Keratinocyte (primary cell): ENCODE measurements at regions not wholly inside any gene's neighbourhood (a gene's known extent, or its start where the extent isn't known, plus 50 kb on each side); places are given as distances from the start of the nearest gene placed in this dataset.

Experiments
- DNase-seq: peaks from one replicate; pipeline ENCODE4 v3.0.0-alpha.2; 2011; ENCODE audit warnings: low read depth, missing footprints, low spot score
- FAIRE-seq: peaks from 2 replicates; lab custom pipeline; 2011; peaks lifted over from hg19 to GRCh38; lab: Jason Lieb, UNC
- H2AFZ ChIP-seq: 2 replicates; pipeline ENCODE4 v1.6.0; 2012; ENCODE audit warnings: low read length, control low read depth, inconsistent platforms; ENCODE audit not compliant: control insufficient read depth
- H3K27ac ChIP-seq: 2 replicates; pipeline ENCODE4 v1.5.1; 2011; ENCODE audit warnings: low read length; ENCODE audit not compliant: control insufficient read depth, insufficient read depth
- H3K27me3 ChIP-seq: 3 replicates; pipeline ENCODE4 v1.6.0; 2011; ENCODE audit warnings: low read length; ENCODE audit not compliant: control insufficient read depth, insufficient read depth; ENCODE audit errors: extremely low read depth
- H3K36me3 ChIP-seq, 2 experiments: 2 replicates in 1 of 2; 3 replicates in 1 of 2; pipeline ENCODE4 v1.5.1; 2011; ENCODE audit warnings: low read length in 2 of 2, mild to moderate bottlenecking in 1 of 2; ENCODE audit not compliant: control insufficient read depth in 2 of 2, insufficient read depth in 2 of 2; ENCODE audit errors: extremely low read depth in 1 of 2
- H3K4me1 ChIP-seq: 3 replicates; pipeline ENCODE4 v1.5.1; 2011; ENCODE audit warnings: low read length; ENCODE audit not compliant: control insufficient read depth, insufficient read depth; ENCODE audit errors: extremely low read depth
- H3K4me2 ChIP-seq: 3 replicates; pipeline ENCODE4 v1.6.0; 2011; ENCODE audit warnings: low read depth, low read length; ENCODE audit not compliant: control insufficient read depth, insufficient read depth; ENCODE audit errors: extremely low read depth
- H3K4me3 ChIP-seq, 3 experiments: fragments of 200-600 bp in 1 of 3; sonication (generic) in 1 of 3; 2 replicates in 2 of 3; 3 replicates in 1 of 3; pipeline ENCODE4 v1.5.1; 2011 to 2016; ENCODE audit warnings: low read length in 3 of 3, mild to moderate bottlenecking in 3 of 3, control low read depth in 2 of 3, inconsistent platforms in 1 of 3, low read depth in 1 of 3, mixed read lengths in 1 of 3, mixed run types in 1 of 3, moderate library complexity in 1 of 3; ENCODE audit not compliant: control insufficient read depth in 2 of 3, insufficient read depth in 2 of 3; ENCODE audit errors: extremely low read depth in 1 of 3
- H3K79me2 ChIP-seq: 2 replicates; pipeline ENCODE4 v1.6.0; 2012; ENCODE audit warnings: low read length; ENCODE audit not compliant: control insufficient read depth, insufficient read depth
- H3K9ac ChIP-seq: 3 replicates; pipeline ENCODE4 v1.6.0; 2011; ENCODE audit warnings: low read length; ENCODE audit not compliant: control insufficient read depth, insufficient read depth; ENCODE audit errors: extremely low read depth
- H3K9me1 ChIP-seq: 3 replicates; pipeline ENCODE4 v1.6.0; 2011; ENCODE audit warnings: low read length; ENCODE audit not compliant: control insufficient read depth, insufficient read depth; ENCODE audit errors: extremely low read depth
- H3K9me3 ChIP-seq: 2 replicates; pipeline ENCODE4 v1.5.1; 2012; ENCODE audit warnings: low read depth, low read length; ENCODE audit not compliant: control insufficient read depth
- H4K20me1 ChIP-seq: 3 replicates; pipeline ENCODE4 v1.6.0; 2011; ENCODE audit warnings: low read length; ENCODE audit not compliant: control insufficient read depth, insufficient read depth; ENCODE audit errors: extremely low read depth
- CTCF ChIP-seq, 3 experiments: IDR thresholded peaks in 1 of 3; conservative IDR thresholded peaks in 1 of 3; optimal IDR thresholded peaks in 1 of 3; 2 replicates in 2 of 3; 3 replicates in 1 of 3; pipeline versions ENCODE3 to v1.5.1; 2011; ENCODE audit warnings: low read length in 3 of 3, mild to moderate bottlenecking in 3 of 3, moderate library complexity in 2 of 3, control low read depth in 1 of 3, inconsistent platforms in 1 of 3; ENCODE audit not compliant: insufficient read depth in 2 of 3; ENCODE audit errors: extremely low read depth in 1 of 3
- EZH2 ChIP-seq: IDR thresholded peaks from one replicate; pipeline ENCODE4 v1.6.1; 2012; ENCODE audit warnings: inconsistent platforms, mild to moderate bottlenecking, low read length, moderate library complexity
- dilution Hi-C: fragments of 300-500 bp; cut with MboI; formaldehyde crosslinking; loops from one replicate; pipeline ENCODE4 v1.7.0; 2020; ENCODE audit warnings: low sequenced_read_pairs; ENCODE audit not compliant: extremely low pct_ligation_motif_present

- Histone ChIP-seq H3K9me3 (no peaks in the 10 kb centered on the region), H2AFZ (no peak overlapping the region), H3K4me3 (no peak overlapping the region), H3K4me1 (no peaks in the 10 kb centered on the region), H3K36me3 (no peaks in the 10 kb centered on the region), H3K9me1 (no peaks in the 10 kb centered on the region), H3K79me2 (no peaks in the 10 kb centered on the region), H3K9ac (no peak overlapping the region), H3K4me2 (no peak overlapping the region), H3K27me3 (no peaks in the 10 kb centered on the region), H4K20me1 (no peaks in the 10 kb centered on the region), H3K27ac (no peak overlapping the region)
- dilution Hi-C loops = no loop called here
- DNase-seq (no peak), FAIRE-seq (no peak)
- TF ChIP-seq CTCF (optimal IDR thresholded peaks at IDR 0.05 in 1 of 3, IDR thresholded peaks at IDR 0.05 in 1 of 3, conservative IDR thresholded peaks at IDR 0.05 in 1 of 3; ENCODE audit: extremely low read depth in 1 of 3, insufficient read depth in 2 of 3, low read length in 3 of 3) (no peak), EZH2 (no peak)
Observed at GRCh38 chr13:107649079-107649478, 566.3 kb downstream of the LIG4 start.

- H3K36me3 ChIP-seq = no peaks in the 10 kb centered on the region
- DNase-seq (no peak), FAIRE-seq (no peak)
- TF ChIP-seq EZH2 (no peak), CTCF (optimal IDR thresholded peaks at IDR 0.05 in 1 of 3, IDR thresholded peaks at IDR 0.05 in 1 of 3, conservative IDR thresholded peaks at IDR 0.05 in 1 of 3; ENCODE audit: extremely low read depth in 1 of 3, insufficient read depth in 2 of 3, low read length in 3 of 3) (no peak)
- no peaks in the 10 kb centered on the region for H3K9me1 ChIP-seq
- no peaks in the 10 kb centered on the region for H3K79me2 ChIP-seq
- H2AFZ ChIP-seq = no peak overlapping the region
- no peaks in the 10 kb centered on the region for H3K27me3 ChIP-seq
- no peaks in the 10 kb centered on the region for H3K9me3 ChIP-seq
- no peaks in the 10 kb centered on the region for H4K20me1 ChIP-seq
- no peak overlapping the region for H3K4me2 ChIP-seq
- no peaks in the 10 kb centered on the region for H3K4me1 ChIP-seq
- dilution Hi-C loops = no loop called here
- no peak overlapping the region for H3K4me3 ChIP-seq
- no peak overlapping the region for H3K9ac ChIP-seq
- no peak overlapping the region for H3K27ac ChIP-seq
Observed at GRCh38 chr13:107644136-107644535, 571.2 kb downstream of the LIG4 start.
